OCI-LY1 (cell line): ENCODE measurements at regions not wholly inside any gene's neighbourhood (a gene's known extent, or its start where the extent isn't known, plus 50 kb on each side); places are given as distances from the start of the nearest gene placed in this dataset.

ENCODE experiments used
- H2AFZ ChIP-seq: fragments of 200-600 bp; sonication (generic), shearing (Covaris generic); 2 replicates; pipeline ENCODE4 v1.6.0; 2014; ENCODE audit warnings: antibody characterized with exemption, mild to moderate bottlenecking, low read length
- H3F3A ChIP-seq: fragments of 200-600 bp; sonication (generic), shearing (Covaris generic); 2 replicates; pipeline ENCODE4 v1.6.0; 2014; ENCODE audit warnings: mild to moderate bottlenecking, antibody characterized with exemption, low read length, moderate library complexity; ENCODE audit not compliant: insufficient read depth
- H3K27ac ChIP-seq: fragments of 200-600 bp; sonication (generic); 2 replicates; pipeline ENCODE4 v1.5.1; 2014; ENCODE audit warnings: low read length, mixed run types, mild to moderate bottlenecking, low read depth; ENCODE audit not compliant: poor library complexity, severe bottlenecking
- H3K27me3 ChIP-seq: fragments of 200-600 bp; sonication (generic); 2 replicates; pipeline ENCODE4 v1.6.0; 2014; ENCODE audit warnings: antibody characterized with exemption, mild to moderate bottlenecking, low read length, moderate library complexity; ENCODE audit not compliant: insufficient read depth
- H3K36me3 ChIP-seq: fragments of 200-600 bp; sonication (generic); 2 replicates; pipeline ENCODE4 v1.6.1; 2014; ENCODE audit warnings: mild to moderate bottlenecking, antibody characterized with exemption, low read length, moderate library complexity, mixed read lengths; ENCODE audit not compliant: insufficient read depth
- H3K4me1 ChIP-seq: fragments of 200-600 bp; sonication (generic); 2 replicates; pipeline ENCODE4 v1.5.1; 2014; ENCODE audit warnings: mild to moderate bottlenecking, low read length, moderate library complexity; ENCODE audit not compliant: insufficient read depth, severe bottlenecking
- H3K4me2 ChIP-seq: fragments of 200-600 bp; sonication (generic), shearing (Covaris generic); 2 replicates; pipeline ENCODE4 v1.6.1; 2014; ENCODE audit warnings: low read length
- H3K4me3 ChIP-seq: fragments of 200-600 bp; sonication (generic); 2 replicates; pipeline ENCODE4 v1.5.1; 2014; ENCODE audit warnings: low read length, low read depth, mild to moderate bottlenecking, mixed read lengths; ENCODE audit not compliant: poor library complexity, severe bottlenecking
- H3K79me2 ChIP-seq: fragments of 200-600 bp; shearing (Covaris generic); 2 replicates; pipeline ENCODE4 v1.6.1; 2016; ENCODE audit warnings: mixed run types, low read length, mixed read lengths; ENCODE audit not compliant: insufficient read depth
- H3K9ac ChIP-seq: fragments of 200-600 bp; sonication (generic), shearing (Covaris generic); 2 replicates; pipeline ENCODE4 v1.6.1; 2014; ENCODE audit warnings: mild to moderate bottlenecking, low read length, mixed read lengths
- H3K9me2 ChIP-seq: fragments of 200-600 bp; sonication (generic), shearing (Covaris generic); 2 replicates; pipeline ENCODE4 v1.6.1; 2014; ENCODE audit warnings: low read depth, mild to moderate bottlenecking, low read length, mixed read lengths
- H3K9me3 ChIP-seq: fragments of 200-600 bp; shearing (Covaris generic); 2 replicates; pipeline ENCODE4 v1.6.1; 2014; ENCODE audit warnings: low read length, mixed read lengths
- H4K20me1 ChIP-seq: fragments of 200-600 bp; sonication (generic), shearing (Covaris generic); 2 replicates; pipeline ENCODE4 v1.6.0; 2016; ENCODE audit warnings: mild to moderate bottlenecking, low read length; ENCODE audit not compliant: insufficient read depth
- CTCF ChIP-seq: fragments of 200-600 bp; sonication (generic), shearing (Covaris generic); IDR thresholded peaks from 2 replicates; pipeline ENCODE4 v1.5.1; 2017; ENCODE audit warnings: mild to moderate bottlenecking, antibody characterized with exemption, low read length, moderate library complexity, mixed read lengths
- EZH2 ChIP-seq: fragments of 200-600 bp; sonication (generic), shearing (Covaris generic); IDR thresholded peaks from 2 replicates; pipeline ENCODE4 v1.8.0; 2017; ENCODE audit warnings: borderline replicate concordance, mixed run types, mild to moderate bottlenecking, antibody characterized with exemption, low read length, moderate library complexity, mixed read lengths

- peaks cover 7% of the 10 kb centered on the region; the same call in 1 of the 2 replicates for H3K9me3 ChIP-seq
Measured at GRCh38 chr2:128708106-128708816, 389.6 kb upstream of the HS6ST1 start.

GRCh38 chr2:128710242-128710641 is 391.6 kb upstream of the HS6ST1 start:
- Histone ChIP-seq H3K27ac (no peak overlapping the region), H3F3A (no peaks in the 10 kb centered on the region), H4K20me1 (no peaks in the 10 kb centered on the region), H3K4me2 (no peak overlapping the region), H3K4me3 (no peak overlapping the region), H3K27me3 (no peaks in the 10 kb centered on the region), H3K4me1 (no peaks in the 10 kb centered on the region), H3K9me3 (peaks cover 7% of the 10 kb centered on the region; the same call in 1 of the 2 replicates), H2AFZ (no peak overlapping the region), H3K79me2 (no peaks in the 10 kb centered on the region), H3K9ac (no peak overlapping the region), H3K36me3 (no peaks in the 10 kb centered on the region), H3K9me2 (no peaks in the 10 kb centered on the region)
- TF ChIP-seq CTCF: no peak
- TF ChIP-seq EZH2: no peak

More at GRCh38 chr2:128708106-128708816, 389.6 kb upstream of the HS6ST1 start:
- H3K27ac ChIP-seq: no peak overlapping the region
- no peak overlapping the region for H3K9ac ChIP-seq
- H4K20me1 ChIP-seq: no peaks in the 10 kb centered on the region
- H3K4me1 ChIP-seq: no peaks in the 10 kb centered on the region
- no peak overlapping the region for H2AFZ ChIP-seq
- no peaks in the 10 kb centered on the region for H3K79me2 ChIP-seq
- no peaks in the 10 kb centered on the region for H3F3A ChIP-seq
- TF ChIP-seq EZH2: no peak
- TF ChIP-seq CTCF: no peak
- no peaks in the 10 kb centered on the region for H3K27me3 ChIP-seq
- H3K4me2 ChIP-seq: no peak overlapping the region
- H3K4me3 ChIP-seq: no peak overlapping the region
- no peaks in the 10 kb centered on the region for H3K9me2 ChIP-seq
- no peaks in the 10 kb centered on the region for H3K36me3 ChIP-seq

- H3K9me2 ChIP-seq: no peaks in the 10 kb centered on the region
- H3K79me2 ChIP-seq: no peaks in the 10 kb centered on the region
- H3K4me2 ChIP-seq: no peak overlapping the region
- H3F3A ChIP-seq: no peaks in the 10 kb centered on the region
- H3K4me1 ChIP-seq: no peaks in the 10 kb centered on the region
- no peaks in the 10 kb centered on the region for H4K20me1 ChIP-seq
- H3K36me3 ChIP-seq: no peaks in the 10 kb centered on the region
- H3K27ac ChIP-seq: no peak overlapping the region
- no peaks in the 10 kb centered on the region for H3K27me3 ChIP-seq
- H3K4me3 ChIP-seq: no peak overlapping the region
- no peak for TF ChIP-seq EZH2
- H2AFZ ChIP-seq: no peak overlapping the region
- H3K9ac ChIP-seq: no peak overlapping the region
- peaks cover 7% of the 10 kb centered on the region; the same call in 1 of the 2 replicates for H3K9me3 ChIP-seq
Measured at GRCh38 chr2:128710729-128711128, 392.1 kb upstream of the HS6ST1 start.

- no peaks in the 10 kb centered on the region for H3F3A ChIP-seq
- H3K27ac ChIP-seq: no peak overlapping the region
- H3K36me3 ChIP-seq: no peaks in the 10 kb centered on the region
- H3K9ac ChIP-seq: no peak overlapping the region
- H3K4me3 ChIP-seq: no peak overlapping the region
- no peak overlapping the region for H2AFZ ChIP-seq
- no peak for TF ChIP-seq EZH2
- H3K27me3 ChIP-seq: no peaks in the 10 kb centered on the region
- H4K20me1 ChIP-seq: no peaks in the 10 kb centered on the region
- no peaks in the 10 kb centered on the region for H3K9me3 ChIP-seq
- H3K4me2 ChIP-seq: no peak overlapping the region
- H3K79me2 ChIP-seq: no peaks in the 10 kb centered on the region
- no peaks in the 10 kb centered on the region for H3K9me2 ChIP-seq
- no peaks in the 10 kb centered on the region for H3K4me1 ChIP-seq
Measured at GRCh38 chr2:128714285-128714684, 395.6 kb upstream of the HS6ST1 start.
